ENCODE measurements at regions not wholly inside any gene's neighbourhood (a gene's known extent, or its start where the extent isn't known, plus 50 kb on each side); places are given as distances from the start of the nearest gene placed in this dataset.

DNA sequence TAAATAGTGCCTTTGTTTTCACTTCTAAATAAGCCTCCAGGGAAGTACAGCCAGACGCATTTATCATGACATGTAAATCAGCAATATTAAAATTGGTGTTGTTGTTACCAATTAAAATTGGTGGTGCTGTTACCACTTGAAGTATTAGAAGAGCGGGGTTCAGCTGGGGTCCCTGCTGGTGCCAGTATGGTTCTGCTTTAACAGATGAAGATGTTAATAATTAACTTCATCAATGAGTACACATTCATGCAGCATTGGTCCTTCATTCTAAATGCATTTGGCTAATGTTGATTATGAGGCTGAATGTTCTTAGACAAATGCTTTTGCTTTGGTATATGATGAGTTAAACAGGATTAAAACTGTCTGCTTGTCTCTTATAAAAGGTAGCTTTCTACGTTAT is 67.6 kb upstream of the TMC1 start:
- TF ChIP-seq CTCF (IDR thresholded peaks at IDR 0.05), result no peak
- TF ChIP-seq POLR2A (IDR thresholded peaks at IDR 0.05), result no peak
